ENCODE measurements at regions not wholly inside any gene's neighbourhood (a gene's known extent, or its start where the extent isn't known, plus 50 kb on each side); places are given as distances from the start of the nearest gene placed in this dataset.

- no peak for DNase-seq
- intact Hi-C loops (cut with micrococcal nuclease; ENCODE audit: unreplicated experiment), result no loop called here
- CTCF ChIA-PET, result no interaction called here
- no TSS peak for BruUV-seq (replicated peaks)
- TF ChIP-seq CTCF (IDR thresholded peaks at IDR 0.05; ENCODE audit: unreplicated experiment), result no peak
- H3K9me3 Mint-ChIP-seq (ENCODE audit: low read depth, unreplicated experiment), result no peaks in the 10 kb centered on the region
- no peaks in the 10 kb centered on the region for H3K4me1 Mint-ChIP-seq (ENCODE audit: low read depth, unreplicated experiment)
- no peaks in the 10 kb centered on the region for H3K36me3 Mint-ChIP-seq (ENCODE audit: insufficient read depth, unreplicated experiment)
- H3K27ac Mint-ChIP-seq (ENCODE audit: unreplicated experiment), result no peak overlapping the region
- H3K4me3 Mint-ChIP-seq (ENCODE audit: low read depth, unreplicated experiment), result no peak overlapping the region
- H3K27me3 Mint-ChIP-seq (ENCODE audit: unreplicated experiment), result peaks cover 84% of the 10 kb centered on the region
Measured at GRCh38 chr18:24846138-24846537, 385.7 kb downstream of the HRH4 start.

- no peaks in the 10 kb centered on the region for H3K36me3 Mint-ChIP-seq (ENCODE audit: insufficient read depth, unreplicated experiment)
- CTCF ChIA-PET, result no interaction called here
- no peaks in the 10 kb centered on the region for H3K4me1 Mint-ChIP-seq (ENCODE audit: low read depth, unreplicated experiment)
- no peak for TF ChIP-seq CTCF (IDR thresholded peaks at IDR 0.05; ENCODE audit: unreplicated experiment)
- no peaks in the 10 kb centered on the region for H3K9me3 Mint-ChIP-seq (ENCODE audit: low read depth, unreplicated experiment)
- H3K27ac Mint-ChIP-seq (ENCODE audit: unreplicated experiment), result no peak overlapping the region
- H3K4me3 Mint-ChIP-seq (ENCODE audit: low read depth, unreplicated experiment), result no peak overlapping the region
- no peak for DNase-seq
- BruUV-seq (replicated peaks), result no TSS peak
- intact Hi-C loops (cut with micrococcal nuclease; ENCODE audit: unreplicated experiment), result no loop called here
- peaks cover 85% of the 10 kb centered on the region for H3K27me3 Mint-ChIP-seq (ENCODE audit: unreplicated experiment)
Measured at GRCh38 chr18:24850532-24850931, 390.1 kb downstream of the HRH4 start.

- H3K27ac Mint-ChIP-seq (ENCODE audit: unreplicated experiment), result no peak overlapping the region
- no peak overlapping the region for H3K4me3 Mint-ChIP-seq (ENCODE audit: low read depth, unreplicated experiment)
- TF ChIP-seq CTCF (IDR thresholded peaks at IDR 0.05; ENCODE audit: unreplicated experiment), result no peak
- DNase-seq, result no peak
- peaks cover 90% of the 10 kb centered on the region for H3K27me3 Mint-ChIP-seq (ENCODE audit: unreplicated experiment)
- no peaks in the 10 kb centered on the region for H3K4me1 Mint-ChIP-seq (ENCODE audit: low read depth, unreplicated experiment)
- intact Hi-C loops (cut with micrococcal nuclease; ENCODE audit: unreplicated experiment), result no loop called here
- H3K36me3 Mint-ChIP-seq (ENCODE audit: insufficient read depth, unreplicated experiment), result no peaks in the 10 kb centered on the region
- CTCF ChIA-PET, result no interaction called here
- no peaks in the 10 kb centered on the region for H3K9me3 Mint-ChIP-seq (ENCODE audit: low read depth, unreplicated experiment)
- no TSS peak for BruUV-seq (replicated peaks)
Measured at GRCh38 chr18:24853076-24853475, 392.6 kb downstream of the HRH4 start.

- Mint-ChIP-seq H3K4me1 (ENCODE audit: low read depth, unreplicated experiment) (no peaks in the 10 kb centered on the region), H3K27ac (ENCODE audit: unreplicated experiment) (no peak overlapping the region), H3K4me3 (ENCODE audit: low read depth, unreplicated experiment) (no peak overlapping the region), H3K9me3 (ENCODE audit: low read depth, unreplicated experiment) (no peaks in the 10 kb centered on the region), H3K27me3 (ENCODE audit: unreplicated experiment) (peaks cover 92% of the 10 kb centered on the region), H3K36me3 (ENCODE audit: insufficient read depth, unreplicated experiment) (no peaks in the 10 kb centered on the region)
- no peak for TF ChIP-seq CTCF (IDR thresholded peaks at IDR 0.05; ENCODE audit: unreplicated experiment)
- DNase-seq, result no peak
- intact Hi-C loops (cut with micrococcal nuclease; ENCODE audit: unreplicated experiment), result no loop called here
- BruUV-seq (replicated peaks), result no TSS peak
- CTCF ChIA-PET, result no interaction called here
Measured at GRCh38 chr18:24860978-24861680, 400.7 kb downstream of the HRH4 start.
